Right atrium auricular region (tissue), 2 donors: ENCODE measurements at regions not wholly inside any gene's neighbourhood (a gene's known extent, or its start where the extent isn't known, plus 50 kb on each side); places are given as distances from the start of the nearest gene placed in this dataset.

Source experiments
- DNase-seq: peaks from one replicate; pipeline ENCODE4 v3.0.0-alpha.2; 2019; ENCODE audit warnings: low spot score
- H3K27ac ChIP-seq, 2 donors: fragments of 200-600 bp; sonication (generic); 1 replicate in 1 of 2; 2 replicates in 1 of 2; pipeline ENCODE4 v1.5.1; 2016 to 2019
- H3K27me3 ChIP-seq, 2 donors: fragments of 200-600 bp; sonication (generic); one replicate each; pipeline versions ENCODE4 v1.5.1 to v1.6.0; 2017 to 2019
- H3K36me3 ChIP-seq: fragments of 200-600 bp; sonication (generic); one replicate; pipeline ENCODE4 v1.5.1; 2016
- H3K4me1 ChIP-seq, 2 donors: fragments of 200-600 bp; sonication (generic); one replicate each; pipeline versions ENCODE4 v1.5.1 to v1.6.0; 2017 to 2019
- H3K4me3 ChIP-seq, 2 donors: fragments of 200-600 bp; sonication (generic); 1 replicate in 1 of 2; 2 replicates in 1 of 2; pipeline ENCODE4 v1.5.1; 2017 to 2019; ENCODE audit warnings: mild to moderate bottlenecking in 1 of 2, moderate library complexity in 1 of 2
- H3K9me3 ChIP-seq, 2 donors: fragments of 200-600 bp; sonication (generic); one replicate each; pipeline ENCODE4 v1.5.1; 2019
- TF ChIP-seq, protein P1 (sequence below), 2 donors: fragments of 200-600 bp; sonication (generic); IDR thresholded peaks; one replicate each; pipeline ENCODE4 v1.5.1; 2019; ENCODE audit warnings: antibody characterized with exemption in 2 of 2

- TF ChIP-seq, protein P1, sequence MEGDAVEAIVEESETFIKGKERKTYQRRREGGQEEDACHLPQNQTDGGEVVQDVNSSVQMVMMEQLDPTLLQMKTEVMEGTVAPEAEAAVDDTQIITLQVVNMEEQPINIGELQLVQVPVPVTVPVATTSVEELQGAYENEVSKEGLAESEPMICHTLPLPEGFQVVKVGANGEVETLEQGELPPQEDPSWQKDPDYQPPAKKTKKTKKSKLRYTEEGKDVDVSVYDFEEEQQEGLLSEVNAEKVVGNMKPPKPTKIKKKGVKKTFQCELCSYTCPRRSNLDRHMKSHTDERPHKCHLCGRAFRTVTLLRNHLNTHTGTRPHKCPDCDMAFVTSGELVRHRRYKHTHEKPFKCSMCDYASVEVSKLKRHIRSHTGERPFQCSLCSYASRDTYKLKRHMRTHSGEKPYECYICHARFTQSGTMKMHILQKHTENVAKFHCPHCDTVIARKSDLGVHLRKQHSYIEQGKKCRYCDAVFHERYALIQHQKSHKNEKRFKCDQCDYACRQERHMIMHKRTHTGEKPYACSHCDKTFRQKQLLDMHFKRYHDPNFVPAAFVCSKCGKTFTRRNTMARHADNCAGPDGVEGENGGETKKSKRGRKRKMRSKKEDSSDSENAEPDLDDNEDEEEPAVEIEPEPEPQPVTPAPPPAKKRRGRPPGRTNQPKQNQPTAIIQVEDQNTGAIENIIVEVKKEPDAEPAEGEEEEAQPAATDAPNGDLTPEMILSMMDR (IDR thresholded peaks at IDR 0.05), result no peak
- H3K27ac ChIP-seq, result no peak overlapping the region
- H3K4me3 ChIP-seq, result no peak overlapping the region
- peaks cover 0 to 4% of the 10 kb centered on the region in 2 donors for H3K9me3 ChIP-seq
- no peaks in the 10 kb centered on the region for H3K36me3 ChIP-seq
- H3K4me1 ChIP-seq, result peaks cover 0 to 6% of the 10 kb centered on the region in 2 donors
- no peak for DNase-seq
- H3K27me3 ChIP-seq, result no peaks in the 10 kb centered on the region
Measured at GRCh38 chr16:65657556-65657955, 535.7 kb upstream of the CDH11 start.

- Histone ChIP-seq H3K4me3 (no peak overlapping the region), H3K9me3 (peaks cover 0 to 4% of the 10 kb centered on the region in 2 donors), H3K27me3 (no peaks in the 10 kb centered on the region), H3K4me1 (peaks cover 0 to 6% of the 10 kb centered on the region in 2 donors), H3K27ac (no peak overlapping the region), H3K36me3 (no peaks in the 10 kb centered on the region)
- TF ChIP-seq, protein P1 (IDR thresholded peaks at IDR 0.05), result no peak
- DNase-seq, result no peak
Measured at GRCh38 chr16:65657071-65657494, 535.2 kb upstream of the CDH11 start.

DNA sequence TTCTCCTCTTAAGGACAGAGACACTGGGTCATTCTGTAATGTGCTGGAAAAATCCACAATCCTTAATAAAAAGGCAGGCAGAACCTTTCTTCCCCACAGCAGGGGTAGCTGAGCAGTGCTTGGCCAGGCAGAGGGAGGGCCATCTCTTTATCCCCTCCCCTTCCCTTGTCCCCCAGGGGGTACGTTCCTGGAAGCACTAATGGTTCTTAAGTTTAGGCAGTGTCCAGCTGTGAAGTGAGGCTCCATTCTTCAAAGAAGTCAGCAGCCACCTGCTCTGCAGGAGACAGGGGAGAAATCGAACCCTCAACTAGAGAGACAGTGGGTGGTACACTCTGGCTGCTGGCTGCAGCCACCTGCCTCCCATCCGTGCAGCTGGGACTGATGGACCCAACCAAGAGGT lies 533.9 kb upstream of the CDH11 start:
- Histone ChIP-seq H3K9me3 (peaks cover 0 to 4% of the 10 kb centered on the region in 2 donors), H3K36me3 (no peaks in the 10 kb centered on the region), H3K27ac (no peak overlapping the region), H3K27me3 (no peaks in the 10 kb centered on the region), H3K4me3 (no peak overlapping the region), H3K4me1 (peaks cover 0 to 6% of the 10 kb centered on the region in 2 donors)
- TF ChIP-seq, protein P1 (IDR thresholded peaks at IDR 0.05), result no peak
- no peak for DNase-seq

DNA sequence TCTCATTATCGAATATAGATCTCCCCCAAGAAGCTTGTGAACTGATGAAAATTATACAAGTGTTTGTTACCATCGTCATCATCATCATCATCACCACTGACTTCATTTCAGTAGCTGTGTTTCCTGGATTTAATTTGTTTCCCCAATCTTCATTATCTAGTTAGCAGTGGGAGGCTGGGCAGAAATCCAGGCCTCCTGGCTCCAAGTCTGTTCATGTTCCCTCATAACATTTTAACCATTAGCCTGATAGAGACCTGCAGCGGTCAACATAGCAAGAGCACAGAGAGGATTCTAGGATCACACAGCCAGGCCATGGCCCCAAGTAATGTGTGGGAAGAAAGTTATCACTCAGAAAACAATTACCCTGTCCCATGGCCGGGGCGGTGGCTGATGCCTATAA lies 526.2 kb upstream of the CDH11 start:
- TF ChIP-seq, protein P1 (IDR thresholded peaks at IDR 0.05), result no peak

GRCh38 chr16:65644821-65645220 lies 523.0 kb upstream of the CDH11 start:
- no peak overlapping the region for H3K4me3 ChIP-seq
- H3K4me1 ChIP-seq, result no peaks in the 10 kb centered on the region
- TF ChIP-seq, protein P1 (IDR thresholded peaks at IDR 0.05), result no peak
- no peak for DNase-seq
- H3K27me3 ChIP-seq, result no peaks in the 10 kb centered on the region
- no peaks in the 10 kb centered on the region for H3K36me3 ChIP-seq
- no peaks in the 10 kb centered on the region for H3K9me3 ChIP-seq
- H3K27ac ChIP-seq, result no peak overlapping the region

More for the DNA sequence above, 526.2 kb upstream of the CDH11 start:
- Histone ChIP-seq H3K9me3 (peaks cover 0 to 2% of the 10 kb centered on the region in 2 donors), H3K27ac (no peak overlapping the region), H3K4me3 (no peak overlapping the region), H3K27me3 (no peaks in the 10 kb centered on the region), H3K36me3 (no peaks in the 10 kb centered on the region), H3K4me1 (no peaks in the 10 kb centered on the region)
- DNase-seq, result no peak

DNA sequence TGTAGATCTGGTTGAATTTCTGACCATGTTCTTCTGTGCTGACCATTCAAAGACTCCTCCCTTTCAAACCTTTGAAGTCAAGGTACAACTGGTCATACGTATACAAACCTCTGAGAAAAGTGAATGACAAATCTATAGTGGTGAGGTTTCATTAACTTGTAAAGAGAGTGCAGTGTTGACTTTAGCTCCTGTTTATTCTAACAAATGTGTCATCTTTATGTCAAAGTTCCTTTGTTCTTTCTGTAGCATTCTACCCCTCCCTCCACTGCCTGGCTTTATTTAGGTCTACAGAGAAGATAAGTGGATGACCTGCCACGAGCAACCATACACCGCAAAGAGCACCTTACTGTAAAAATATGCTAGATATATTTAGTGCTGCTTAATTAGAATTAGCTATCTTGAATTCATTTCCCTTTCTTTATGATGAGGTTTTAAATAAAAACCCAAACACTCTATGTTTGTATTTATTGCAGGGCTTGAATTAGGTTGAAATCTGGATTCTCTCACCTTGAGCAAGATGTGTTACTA lies 520.0 kb upstream of the CDH11 start:
- TF ChIP-seq, protein P1 (IDR thresholded peaks at IDR 0.05), result no peak
- H3K27me3 ChIP-seq, result no peaks in the 10 kb centered on the region
- no peak overlapping the region for H3K27ac ChIP-seq
- H3K4me1 ChIP-seq, result no peaks in the 10 kb centered on the region
- no peak for DNase-seq
- H3K36me3 ChIP-seq, result no peaks in the 10 kb centered on the region
- no peaks in the 10 kb centered on the region for H3K9me3 ChIP-seq
- H3K4me3 ChIP-seq, result no peak overlapping the region
